CD14-positive monocyte (primary cell): ENCODE measurements at regions not wholly inside any gene's neighbourhood (a gene's known extent, or its start where the extent isn't known, plus 50 kb on each side); places are given as distances from the start of the nearest gene placed in this dataset.

Experiments
- DNase-seq, 3 donors: peaks; one replicate each; pipeline ENCODE4 v3.0.0-alpha.2; 2011 to 2022
- H2AFZ ChIP-seq: 2 replicates; pipeline ENCODE4 v1.6.0; 2012; ENCODE audit warnings: mild to moderate bottlenecking, low read depth, low read length, inconsistent platforms; ENCODE audit not compliant: insufficient read depth, poor library complexity, severe bottlenecking
- H3K27ac ChIP-seq, 2 donors: 1 replicate in 1 of 2; 2 replicates in 1 of 2; pipeline ENCODE4 v1.5.1; 2012 to 2013; ENCODE audit warnings: low read length in 2 of 2, control low read depth in 1 of 2, inconsistent platforms in 1 of 2, low read depth in 1 of 2, mild to moderate bottlenecking in 1 of 2
- H3K27me3 ChIP-seq, 2 donors: one replicate each; pipeline versions ENCODE4 v1.6.0 to v1.6.1; 2011 to 2013; ENCODE audit warnings: low read length in 2 of 2; ENCODE audit not compliant: control insufficient read depth in 2 of 2, insufficient read depth in 2 of 2
- H3K36me3 ChIP-seq, 2 donors: replicated peaks in 1 of 2; 1 replicate in 1 of 2; 2 replicates in 1 of 2; pipeline versions ENCODE4 v1.5.1 to v1.6.1; 2012 to 2013; ENCODE audit warnings: low read length in 2 of 2, control low read depth in 1 of 2, inconsistent platforms in 1 of 2, mild to moderate bottlenecking in 1 of 2; ENCODE audit not compliant: insufficient read depth in 2 of 2, control insufficient read depth in 1 of 2
- H3K4me1 ChIP-seq, 2 donors: 1 replicate in 1 of 2; 2 replicates in 1 of 2; pipeline versions ENCODE4 v1.5.1 to v1.6.1; 2012 to 2013; ENCODE audit warnings: low read length in 2 of 2, control low read depth in 1 of 2, inconsistent platforms in 1 of 2, mild to moderate bottlenecking in 1 of 2, moderate library complexity in 1 of 2; ENCODE audit not compliant: insufficient read depth in 2 of 2, control insufficient read depth in 1 of 2
- H3K4me2 ChIP-seq: replicated peaks from 2 replicates; pipeline ENCODE3; 2012; ENCODE audit warnings: low read length, moderate library complexity, mild to moderate bottlenecking; ENCODE audit not compliant: poor library complexity, severe bottlenecking; ENCODE audit errors: extremely low read depth
- H3K4me3 ChIP-seq, 3 experiments: fragments of 200-600 bp in 1 of 3; sonication (generic) in 1 of 3; replicated peaks in 1 of 3; 1 replicate in 2 of 3; 2 replicates in 1 of 3; pipeline ENCODE4 v1.5.1; 2011 to 2013; ENCODE audit warnings: low read length in 3 of 3, mild to moderate bottlenecking in 3 of 3, control low read depth in 2 of 3, low read depth in 2 of 3, inconsistent platforms in 1 of 3, moderate library complexity in 1 of 3
- H3K79me2 ChIP-seq: 2 replicates; pipeline ENCODE4 v1.6.0; 2012; ENCODE audit warnings: mild to moderate bottlenecking, control low read depth, inconsistent platforms, low read length, moderate library complexity; ENCODE audit not compliant: insufficient read depth
- H3K9ac ChIP-seq: 2 replicates; pipeline ENCODE4 v1.6.0; 2017; ENCODE audit warnings: low read length, mild to moderate bottlenecking; ENCODE audit not compliant: insufficient read depth, poor library complexity, severe bottlenecking
- H3K9me3 ChIP-seq, 2 donors: replicated peaks in 1 of 2; 1 replicate in 1 of 2; 2 replicates in 1 of 2; pipeline versions ENCODE4 v1.5.1 to v1.6.1; 2012 to 2013; ENCODE audit warnings: low read length in 2 of 2, control low read depth in 1 of 2; ENCODE audit not compliant: control insufficient read depth in 1 of 2, insufficient read depth in 1 of 2
- H4K20me1 ChIP-seq: 2 replicates; pipeline ENCODE4 v1.6.0; 2012; ENCODE audit warnings: mild to moderate bottlenecking, low read length, control low read depth, moderate library complexity; ENCODE audit not compliant: insufficient read depth
- H3K27ac Mint-ChIP-seq, 7 donors: one replicate each; pipeline ENCODE4 v1.8.0; 2020; ENCODE audit warnings: mild to moderate bottlenecking in 7 of 7, mixed read lengths in 7 of 7, moderate library complexity in 6 of 7, inconsistent platforms in 2 of 7
- H3K27me3 Mint-ChIP-seq, 3 donors: one replicate each; pipeline ENCODE4 v1.8.0; 2021 to 2022; ENCODE audit warnings: low read depth in 3 of 3, mild to moderate bottlenecking in 3 of 3, mixed read lengths in 3 of 3, moderate library complexity in 3 of 3, inconsistent platforms in 1 of 3
- H3K36me3 Mint-ChIP-seq, 2 donors: one replicate each; pipeline ENCODE4 v1.8.0; 2020; ENCODE audit warnings: mixed read lengths in 2 of 2, inconsistent platforms in 1 of 2, mild to moderate bottlenecking in 1 of 2
- H3K4me1 Mint-ChIP-seq: one replicate; pipeline ENCODE4 v1.8.0; 2020; ENCODE audit warnings: mild to moderate bottlenecking, mixed read lengths
- H3K4me3 Mint-ChIP-seq, 2 donors: one replicate each; pipeline ENCODE4 v1.8.0; 2020; ENCODE audit warnings: mild to moderate bottlenecking in 2 of 2, mixed read lengths in 2 of 2, moderate library complexity in 1 of 2
- H3K9me3 Mint-ChIP-seq, 7 donors: one replicate each; pipeline ENCODE4 v1.8.0; 2020 to 2022; ENCODE audit warnings: mixed read lengths in 7 of 7, mild to moderate bottlenecking in 6 of 7, moderate library complexity in 6 of 7, inconsistent platforms in 2 of 7
- WGBS: methylation state at CpG from one replicate; pipeline ENCODE4 v1.1.5; 2013; ENCODE audit warnings: missing lambda C conversion rate; ENCODE audit not compliant: insufficient coverage; 5-methylcytosine and 5-hydroxymethylcytosine counted together
- intact Hi-C, 2 donors: fragments of 100-400 bp; cut with micrococcal nuclease; formaldehyde crosslinking; loops; one replicate each; pipeline versions ENCODE4 v1.15.0 to v1.15.1; 2023
- TF ChIP-seq, protein P1 (sequence below): fragments of 200-600 bp; IDR thresholded peaks from one replicate; pipeline ENCODE4 v1.8.0; 2022; ENCODE audit warnings: antibody characterized with exemption, mild to moderate bottlenecking

DNA sequence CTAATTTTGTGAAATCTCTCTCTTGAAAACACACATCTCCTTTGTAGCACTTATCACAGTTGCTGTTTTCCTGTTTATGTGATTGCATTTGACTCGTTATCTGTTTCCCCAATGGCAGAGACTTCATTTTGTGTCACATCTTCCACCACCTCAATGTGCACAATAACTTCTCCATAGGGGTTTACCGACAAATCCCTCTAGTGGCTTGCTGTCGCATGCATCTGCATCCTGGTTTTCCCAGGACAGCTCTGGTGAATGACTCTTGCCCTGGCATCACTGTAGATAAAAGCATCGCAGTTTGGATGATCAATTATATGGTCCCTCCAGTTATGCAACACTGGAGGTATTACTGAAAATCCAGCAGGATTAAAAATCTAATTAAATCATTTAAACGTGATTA is 206.5 kb upstream of the BTBD3 start:
- intact Hi-C loops, result no loop called here
- 90% methylated on average over 2 of the region's 5 CpGs for WGBS

DNA sequence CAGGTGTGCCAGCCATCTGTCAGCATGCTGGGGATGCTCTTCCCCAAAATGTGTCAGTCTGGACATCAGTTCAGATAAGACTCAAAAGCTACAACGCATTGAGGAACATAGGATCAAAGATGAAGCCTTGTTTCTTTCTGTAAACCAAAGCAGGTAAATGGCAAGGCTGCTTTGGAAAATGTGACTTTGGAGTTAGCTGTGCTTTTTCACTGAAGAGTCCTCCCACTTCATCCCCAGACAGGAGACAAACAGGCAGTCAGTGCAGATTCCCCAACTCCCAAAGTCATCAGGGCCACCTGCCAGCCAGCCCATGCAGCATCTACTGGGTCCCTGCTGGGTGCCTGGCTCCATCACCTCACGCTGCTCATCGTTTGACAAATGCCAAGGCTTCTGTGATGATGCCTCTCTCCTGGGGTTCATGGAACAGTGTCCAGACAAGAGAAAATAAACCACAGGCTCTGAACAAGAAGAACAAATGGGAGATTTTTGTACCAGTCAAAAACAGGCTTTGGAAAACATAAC is 205.0 kb upstream of the BTBD3 start:
- Histone ChIP-seq H3K4me3 (no peak overlapping the region), H3K9ac (no peak overlapping the region), H3K79me2 (no peaks in the 10 kb centered on the region), H3K9me3 (no peaks in the 10 kb centered on the region), H2AFZ (no peak overlapping the region), H3K27me3 (no peaks in the 10 kb centered on the region), H3K4me2 (no peak overlapping the region), H4K20me1 (no peaks in the 10 kb centered on the region), H3K27ac (no peak overlapping the region), H3K36me3 (no peaks in the 10 kb centered on the region), H3K4me1 (no peaks in the 10 kb centered on the region)
- Mint-ChIP-seq H3K4me1 (no peaks in the 10 kb centered on the region), H3K9me3 (peaks cover 0 to 5% (median 1%) of the 10 kb centered on the region in 7 donors), H3K36me3 (no peaks in the 10 kb centered on the region), H3K27ac (no peak overlapping the region), H3K27me3 (peaks cover 0 to 3% (median 2%) of the 10 kb centered on the region in 3 donors), H3K4me3 (no peak overlapping the region)
- 89% methylated on average over 3 of the region's 3 CpGs for WGBS
- TF ChIP-seq, protein P1, sequence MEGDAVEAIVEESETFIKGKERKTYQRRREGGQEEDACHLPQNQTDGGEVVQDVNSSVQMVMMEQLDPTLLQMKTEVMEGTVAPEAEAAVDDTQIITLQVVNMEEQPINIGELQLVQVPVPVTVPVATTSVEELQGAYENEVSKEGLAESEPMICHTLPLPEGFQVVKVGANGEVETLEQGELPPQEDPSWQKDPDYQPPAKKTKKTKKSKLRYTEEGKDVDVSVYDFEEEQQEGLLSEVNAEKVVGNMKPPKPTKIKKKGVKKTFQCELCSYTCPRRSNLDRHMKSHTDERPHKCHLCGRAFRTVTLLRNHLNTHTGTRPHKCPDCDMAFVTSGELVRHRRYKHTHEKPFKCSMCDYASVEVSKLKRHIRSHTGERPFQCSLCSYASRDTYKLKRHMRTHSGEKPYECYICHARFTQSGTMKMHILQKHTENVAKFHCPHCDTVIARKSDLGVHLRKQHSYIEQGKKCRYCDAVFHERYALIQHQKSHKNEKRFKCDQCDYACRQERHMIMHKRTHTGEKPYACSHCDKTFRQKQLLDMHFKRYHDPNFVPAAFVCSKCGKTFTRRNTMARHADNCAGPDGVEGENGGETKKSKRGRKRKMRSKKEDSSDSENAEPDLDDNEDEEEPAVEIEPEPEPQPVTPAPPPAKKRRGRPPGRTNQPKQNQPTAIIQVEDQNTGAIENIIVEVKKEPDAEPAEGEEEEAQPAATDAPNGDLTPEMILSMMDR, result no peak
- DNase-seq, result no peak
- intact Hi-C loops, result no loop called here

More for the DNA sequence above, 206.5 kb upstream of the BTBD3 start:
- no peaks in the 10 kb centered on the region for H3K4me1 Mint-ChIP-seq
- H3K36me3 Mint-ChIP-seq, result no peaks in the 10 kb centered on the region
- peaks cover 0 to 2% (median 0%) of the 10 kb centered on the region in 3 donors for H3K27me3 Mint-ChIP-seq
- no peak overlapping the region for H3K4me3 Mint-ChIP-seq
- Histone ChIP-seq H2AFZ (no peak overlapping the region), H3K36me3 (no peaks in the 10 kb centered on the region), H3K79me2 (no peaks in the 10 kb centered on the region), H3K4me2 (no peak overlapping the region), H4K20me1 (no peaks in the 10 kb centered on the region), H3K27ac (no peak overlapping the region), H3K4me3 (no peak overlapping the region), H3K27me3 (no peaks in the 10 kb centered on the region), H3K4me1 (no peaks in the 10 kb centered on the region), H3K9me3 (no peaks in the 10 kb centered on the region), H3K9ac (no peak overlapping the region)
- peaks cover 0 to 9% (median 2%) of the 10 kb centered on the region in 7 donors for H3K9me3 Mint-ChIP-seq
- no peak for DNase-seq
- no peak overlapping the region for H3K27ac Mint-ChIP-seq
- TF ChIP-seq, protein P1, result no peak
